ENCODE measurements at regions not wholly inside any gene's neighbourhood (a gene's known extent, or its start where the extent isn't known, plus 50 kb on each side); places are given as distances from the start of the nearest gene placed in this dataset.

GRCh38 chr5:167332309-167332708 is 959.1 kb upstream of the WWC1 start:
- H3K79me2 ChIP-seq (ENCODE audit: insufficient read depth, low read length), result no peaks in the 10 kb centered on the region
- no peak overlapping the region for H3K27ac ChIP-seq (ENCODE audit: low read depth in 1 of 2, low read length in 2 of 2)
- Mint-ChIP-seq H3K27me3 (ENCODE audit: low read depth in 3 of 3) (no peaks in the 10 kb centered on the region), H3K36me3 (no peaks in the 10 kb centered on the region), H3K4me1 (no peaks in the 10 kb centered on the region), H3K27ac (no peak overlapping the region), H3K4me3 (no peak overlapping the region), H3K9me3 (peaks cover 0 to 11% (median 3%) of the 10 kb centered on the region in 7 donors)
- H3K9me3 ChIP-seq (replicated peaks in 1 of 2; ENCODE audit: control insufficient read depth in 1 of 2, insufficient read depth in 1 of 2, low read length in 2 of 2), result peaks cover 3 to 12% of the 10 kb centered on the region in 2 donors
- intact Hi-C loops (cut with micrococcal nuclease), result no loop called here
- DNase-seq, result no peak
- H3K36me3 ChIP-seq (replicated peaks in 1 of 2; ENCODE audit: control insufficient read depth in 1 of 2, insufficient read depth in 2 of 2, low read length in 2 of 2), result no peaks in the 10 kb centered on the region
- TF ChIP-seq, protein P1, sequence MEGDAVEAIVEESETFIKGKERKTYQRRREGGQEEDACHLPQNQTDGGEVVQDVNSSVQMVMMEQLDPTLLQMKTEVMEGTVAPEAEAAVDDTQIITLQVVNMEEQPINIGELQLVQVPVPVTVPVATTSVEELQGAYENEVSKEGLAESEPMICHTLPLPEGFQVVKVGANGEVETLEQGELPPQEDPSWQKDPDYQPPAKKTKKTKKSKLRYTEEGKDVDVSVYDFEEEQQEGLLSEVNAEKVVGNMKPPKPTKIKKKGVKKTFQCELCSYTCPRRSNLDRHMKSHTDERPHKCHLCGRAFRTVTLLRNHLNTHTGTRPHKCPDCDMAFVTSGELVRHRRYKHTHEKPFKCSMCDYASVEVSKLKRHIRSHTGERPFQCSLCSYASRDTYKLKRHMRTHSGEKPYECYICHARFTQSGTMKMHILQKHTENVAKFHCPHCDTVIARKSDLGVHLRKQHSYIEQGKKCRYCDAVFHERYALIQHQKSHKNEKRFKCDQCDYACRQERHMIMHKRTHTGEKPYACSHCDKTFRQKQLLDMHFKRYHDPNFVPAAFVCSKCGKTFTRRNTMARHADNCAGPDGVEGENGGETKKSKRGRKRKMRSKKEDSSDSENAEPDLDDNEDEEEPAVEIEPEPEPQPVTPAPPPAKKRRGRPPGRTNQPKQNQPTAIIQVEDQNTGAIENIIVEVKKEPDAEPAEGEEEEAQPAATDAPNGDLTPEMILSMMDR (IDR thresholded peaks at IDR 0.05), result no peak
- no peak overlapping the region for H3K9ac ChIP-seq (ENCODE audit: insufficient read depth, low read length, poor library complexity, severe bottlenecking)
- H3K4me1 ChIP-seq (ENCODE audit: control insufficient read depth in 1 of 2, insufficient read depth in 2 of 2, low read length in 2 of 2), result no peaks in the 10 kb centered on the region
- no peak overlapping the region for H2AFZ ChIP-seq (ENCODE audit: insufficient read depth, low read depth, low read length, poor library complexity, severe bottlenecking)
- no peaks in the 10 kb centered on the region for H3K27me3 ChIP-seq (ENCODE audit: control insufficient read depth in 2 of 2, insufficient read depth in 2 of 2, low read length in 2 of 2)
- no peak overlapping the region for H3K4me2 ChIP-seq (replicated peaks; ENCODE audit: extremely low read depth, low read length, poor library complexity, severe bottlenecking)
- WGBS (ENCODE audit: insufficient coverage), result 87% methylated on average over 2 of the region's 5 CpGs
- no peaks in the 10 kb centered on the region for H4K20me1 ChIP-seq (ENCODE audit: insufficient read depth, low read length)
- no peak overlapping the region for H3K4me3 ChIP-seq (replicated peaks in 1 of 3; ENCODE audit: low read depth in 2 of 3, low read length in 3 of 3)

GRCh38 chr5:167336161-167336560 is 955.3 kb upstream of the WWC1 start:
- Histone ChIP-seq H3K27me3 (ENCODE audit: control insufficient read depth in 2 of 2, insufficient read depth in 2 of 2, low read length in 2 of 2) (no peaks in the 10 kb centered on the region), H2AFZ (ENCODE audit: insufficient read depth, low read depth, low read length, poor library complexity, severe bottlenecking) (no peak overlapping the region), H3K4me1 (ENCODE audit: control insufficient read depth in 1 of 2, insufficient read depth in 2 of 2, low read length in 2 of 2) (no peaks in the 10 kb centered on the region), H3K9ac (ENCODE audit: insufficient read depth, low read length, poor library complexity, severe bottlenecking) (no peak overlapping the region), H4K20me1 (ENCODE audit: insufficient read depth, low read length) (no peaks in the 10 kb centered on the region), H3K9me3 (replicated peaks in 1 of 2; ENCODE audit: control insufficient read depth in 1 of 2, insufficient read depth in 1 of 2, low read length in 2 of 2) (peaks cover 3 to 8% of the 10 kb centered on the region in 2 donors), H3K27ac (ENCODE audit: low read depth in 1 of 2, low read length in 2 of 2) (no peak overlapping the region), H3K4me2 (replicated peaks; ENCODE audit: extremely low read depth, low read length, poor library complexity, severe bottlenecking) (no peak overlapping the region), H3K36me3 (replicated peaks in 1 of 2; ENCODE audit: control insufficient read depth in 1 of 2, insufficient read depth in 2 of 2, low read length in 2 of 2) (no peaks in the 10 kb centered on the region), H3K4me3 (replicated peaks in 1 of 3; ENCODE audit: low read depth in 2 of 3, low read length in 3 of 3) (no peak overlapping the region), H3K79me2 (ENCODE audit: insufficient read depth, low read length) (no peaks in the 10 kb centered on the region)
- no peaks in the 10 kb centered on the region for H3K36me3 Mint-ChIP-seq
- H3K9me3 Mint-ChIP-seq, result peaks cover 0 to 3% (median 0%) of the 10 kb centered on the region in 7 donors
- H3K4me1 Mint-ChIP-seq, result no peaks in the 10 kb centered on the region
- no peaks in the 10 kb centered on the region for H3K27me3 Mint-ChIP-seq (ENCODE audit: low read depth in 3 of 3)
- TF ChIP-seq, protein P1 (IDR thresholded peaks at IDR 0.05), result no peak
- DNase-seq, result no peak
- no peak overlapping the region for H3K4me3 Mint-ChIP-seq
- WGBS (ENCODE audit: insufficient coverage), result 100% methylated on average over 1 of the region's 2 CpGs
- intact Hi-C loops (cut with micrococcal nuclease), result no loop called here
- H3K27ac Mint-ChIP-seq, result no peak overlapping the region

All from CD14-positive monocyte (primary cell).